Coronary artery (tissue), 2 donors: ENCODE measurements at regions not wholly inside any gene's neighbourhood (a gene's known extent, or its start where the extent isn't known, plus 50 kb on each side); places are given as distances from the start of the nearest gene placed in this dataset.

Experiments
- DNase-seq: peaks from one replicate; pipeline ENCODE4 v3.0.0-alpha.2; 2017; ENCODE audit warnings: low spot score
- H3K27ac ChIP-seq, 2 donors: fragments of 200-600 bp; sonication (generic); one replicate each; pipeline ENCODE4 v1.5.1; 2016 to 2019
- H3K4me3 ChIP-seq: fragments of 200-600 bp; sonication (generic); 2 replicates; pipeline ENCODE4 v1.5.1; 2016; ENCODE audit warnings: mild to moderate bottlenecking, moderate library complexity
- TF ChIP-seq, protein P1 (sequence below): fragments of 200-600 bp; sonication (generic); IDR thresholded peaks from one replicate; pipeline ENCODE4 v1.5.1; 2019; ENCODE audit warnings: antibody characterized with exemption

GRCh38 chr4:66032571-66032970 lies 362.3 kb upstream of the EPHA5 start:
- TF ChIP-seq, protein P1, sequence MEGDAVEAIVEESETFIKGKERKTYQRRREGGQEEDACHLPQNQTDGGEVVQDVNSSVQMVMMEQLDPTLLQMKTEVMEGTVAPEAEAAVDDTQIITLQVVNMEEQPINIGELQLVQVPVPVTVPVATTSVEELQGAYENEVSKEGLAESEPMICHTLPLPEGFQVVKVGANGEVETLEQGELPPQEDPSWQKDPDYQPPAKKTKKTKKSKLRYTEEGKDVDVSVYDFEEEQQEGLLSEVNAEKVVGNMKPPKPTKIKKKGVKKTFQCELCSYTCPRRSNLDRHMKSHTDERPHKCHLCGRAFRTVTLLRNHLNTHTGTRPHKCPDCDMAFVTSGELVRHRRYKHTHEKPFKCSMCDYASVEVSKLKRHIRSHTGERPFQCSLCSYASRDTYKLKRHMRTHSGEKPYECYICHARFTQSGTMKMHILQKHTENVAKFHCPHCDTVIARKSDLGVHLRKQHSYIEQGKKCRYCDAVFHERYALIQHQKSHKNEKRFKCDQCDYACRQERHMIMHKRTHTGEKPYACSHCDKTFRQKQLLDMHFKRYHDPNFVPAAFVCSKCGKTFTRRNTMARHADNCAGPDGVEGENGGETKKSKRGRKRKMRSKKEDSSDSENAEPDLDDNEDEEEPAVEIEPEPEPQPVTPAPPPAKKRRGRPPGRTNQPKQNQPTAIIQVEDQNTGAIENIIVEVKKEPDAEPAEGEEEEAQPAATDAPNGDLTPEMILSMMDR, result no peak
- Histone ChIP-seq H3K4me3 (no peak overlapping the region), H3K27ac (no peak overlapping the region)
- DNase-seq, result no peak

- TF ChIP-seq, protein P1, result no peak
- Histone ChIP-seq H3K27ac (no peak overlapping the region), H3K4me3 (no peak overlapping the region)
- DNase-seq, result no peak
These were observed 358.4 kb upstream of the EPHA5 start for GRCh38 chr4:66028668-66029067.

GRCh38 chr4:66023061-66023460 lies 352.8 kb upstream of the EPHA5 start:
- TF ChIP-seq, protein P1, result no peak
- Histone ChIP-seq H3K4me3 (no peak overlapping the region), H3K27ac (no peak overlapping the region)
- DNase-seq, result no peak

DNA sequence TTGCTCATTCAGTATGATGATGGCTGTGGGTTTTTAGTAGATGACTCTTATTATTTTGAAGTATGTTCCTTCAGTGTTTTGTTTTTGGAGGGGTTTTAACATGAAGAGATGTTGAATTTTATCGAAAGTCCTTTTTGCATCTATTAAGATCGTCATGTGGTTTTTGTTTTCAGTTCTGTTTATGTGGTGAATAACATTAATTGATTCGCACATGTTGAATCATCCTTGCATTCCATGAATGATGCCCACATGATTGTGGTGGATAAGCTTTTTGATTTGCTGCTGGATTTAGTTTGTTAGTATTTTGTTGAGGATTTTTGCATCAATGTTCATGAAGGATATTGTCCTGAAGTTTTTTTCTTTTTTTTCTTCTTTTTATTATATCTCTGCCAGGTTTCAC lies 347.4 kb upstream of the EPHA5 start:
- Histone ChIP-seq H3K4me3 (no peak overlapping the region), H3K27ac (no peak overlapping the region)
- TF ChIP-seq, protein P1, result no peak
- no peak for DNase-seq

- TF ChIP-seq, protein P1, result no peak
- no peak overlapping the region for H3K4me3 ChIP-seq
- no peak overlapping the region for H3K27ac ChIP-seq
- no peak for DNase-seq
These were observed 346.0 kb upstream of the EPHA5 start for GRCh38 chr4:66016240-66016639.

DNA sequence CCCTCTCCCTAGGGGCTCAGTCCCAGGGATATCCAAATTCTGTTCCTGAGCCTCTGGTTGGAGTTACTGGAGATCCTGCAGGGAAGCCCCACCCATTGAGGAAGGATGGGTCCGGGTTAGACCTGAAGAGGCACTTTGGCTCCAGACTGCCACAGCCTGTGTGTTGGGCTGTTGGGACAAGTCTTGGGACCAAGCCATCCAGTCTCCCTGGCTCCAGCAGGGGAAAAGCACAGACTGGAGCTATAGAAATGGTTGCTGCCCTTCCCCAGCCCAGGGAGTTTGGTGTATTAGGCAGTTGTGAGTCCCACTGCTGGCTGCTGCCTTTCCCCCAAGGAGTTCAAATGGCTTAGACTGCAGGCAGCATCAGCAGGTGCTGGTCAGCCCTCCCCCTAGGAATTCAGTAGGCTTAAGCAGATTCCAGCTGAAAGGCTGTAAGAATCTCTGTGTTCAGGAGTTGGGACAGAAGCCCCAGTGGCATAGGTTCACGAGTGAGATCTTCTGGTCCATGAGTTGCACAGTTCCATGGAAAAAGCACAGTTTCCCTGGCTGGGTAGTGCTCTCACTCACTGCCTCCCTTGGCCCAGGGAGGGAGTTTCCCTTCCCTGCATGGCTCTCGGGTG lies 344.0 kb upstream of the EPHA5 start:
- TF ChIP-seq, protein P1, result no peak
- no peak overlapping the region for H3K27ac ChIP-seq
- no peak overlapping the region for H3K4me3 ChIP-seq
- DNase-seq, result no peak

DNA sequence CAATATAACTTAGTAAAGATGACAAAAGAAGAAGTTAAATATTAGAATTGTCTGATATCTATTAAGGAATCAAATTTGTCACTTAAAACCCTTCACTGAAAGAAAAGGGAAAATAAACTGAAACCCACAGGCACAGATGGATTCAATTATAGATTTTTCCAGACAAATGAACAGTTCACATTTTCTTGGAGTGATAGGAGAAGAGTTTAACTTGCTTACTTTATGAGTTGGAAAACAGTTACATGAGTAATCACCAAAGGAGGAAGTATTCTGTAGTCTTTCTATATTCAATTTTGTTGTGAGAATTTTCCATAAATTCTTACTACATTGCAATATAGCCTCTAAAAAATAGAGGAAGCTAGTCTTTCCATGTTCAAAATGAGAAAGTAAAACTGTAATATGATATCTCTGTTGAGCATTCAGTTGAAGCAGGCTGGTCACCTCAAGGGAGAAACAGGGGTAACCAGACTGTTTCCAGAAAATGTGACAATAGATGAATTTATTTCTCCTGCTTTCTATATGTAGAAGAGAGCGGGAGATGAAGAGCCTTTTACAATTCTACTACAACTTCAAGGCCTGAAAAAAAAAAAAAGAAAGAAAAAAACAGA lies 330.3 kb upstream of the EPHA5 start:
- Histone ChIP-seq H3K27ac (no peak overlapping the region), H3K4me3 (no peak overlapping the region)
- DNase-seq, result no peak
- TF ChIP-seq, protein P1, result no peak
